ENCODE measurements at regions not wholly inside any gene's neighbourhood (a gene's known extent, or its start where the extent isn't known, plus 50 kb on each side); places are given as distances from the start of the nearest gene placed in this dataset.

DNA sequence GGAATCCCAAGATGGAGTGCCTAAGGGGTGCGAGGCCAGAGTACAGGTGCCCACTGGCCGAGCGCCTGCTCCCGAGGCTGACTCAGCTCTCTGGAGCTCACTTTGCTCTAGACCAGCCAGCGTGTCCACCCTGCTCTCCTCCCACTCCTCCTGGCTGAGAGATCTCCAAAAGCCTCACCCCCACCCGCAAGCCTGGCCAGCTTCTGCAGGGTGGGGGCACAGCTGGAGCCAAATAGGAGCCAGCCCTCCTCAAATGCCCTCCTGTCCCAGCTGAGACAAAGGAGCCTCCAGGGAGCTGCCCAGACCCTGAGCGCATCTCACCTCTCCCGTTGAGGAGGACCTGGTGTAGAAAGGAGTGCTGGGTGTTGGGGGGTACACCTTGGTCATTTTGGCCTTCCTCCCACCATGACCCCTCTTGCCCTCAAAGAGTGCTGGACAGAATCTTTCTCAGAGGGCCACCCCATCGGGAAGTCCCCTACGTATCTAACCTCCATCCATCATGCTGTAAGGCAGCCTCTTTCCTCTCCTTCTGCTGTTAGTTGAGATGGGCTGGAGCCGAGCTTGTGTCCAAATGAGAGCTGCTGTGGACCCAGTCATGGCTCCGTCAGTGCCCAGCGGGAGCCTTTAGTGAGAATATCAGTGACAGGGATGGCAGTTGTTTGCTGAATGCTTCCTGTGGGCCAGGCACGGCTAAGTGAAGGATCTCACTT lies 123.9 kb upstream of the VSTM2B start:
- no peak for TF ChIP-seq POLR2A (IDR thresholded peaks at IDR 0.05)
- TF ChIP-seq, protein P1, sequence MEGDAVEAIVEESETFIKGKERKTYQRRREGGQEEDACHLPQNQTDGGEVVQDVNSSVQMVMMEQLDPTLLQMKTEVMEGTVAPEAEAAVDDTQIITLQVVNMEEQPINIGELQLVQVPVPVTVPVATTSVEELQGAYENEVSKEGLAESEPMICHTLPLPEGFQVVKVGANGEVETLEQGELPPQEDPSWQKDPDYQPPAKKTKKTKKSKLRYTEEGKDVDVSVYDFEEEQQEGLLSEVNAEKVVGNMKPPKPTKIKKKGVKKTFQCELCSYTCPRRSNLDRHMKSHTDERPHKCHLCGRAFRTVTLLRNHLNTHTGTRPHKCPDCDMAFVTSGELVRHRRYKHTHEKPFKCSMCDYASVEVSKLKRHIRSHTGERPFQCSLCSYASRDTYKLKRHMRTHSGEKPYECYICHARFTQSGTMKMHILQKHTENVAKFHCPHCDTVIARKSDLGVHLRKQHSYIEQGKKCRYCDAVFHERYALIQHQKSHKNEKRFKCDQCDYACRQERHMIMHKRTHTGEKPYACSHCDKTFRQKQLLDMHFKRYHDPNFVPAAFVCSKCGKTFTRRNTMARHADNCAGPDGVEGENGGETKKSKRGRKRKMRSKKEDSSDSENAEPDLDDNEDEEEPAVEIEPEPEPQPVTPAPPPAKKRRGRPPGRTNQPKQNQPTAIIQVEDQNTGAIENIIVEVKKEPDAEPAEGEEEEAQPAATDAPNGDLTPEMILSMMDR (IDR thresholded peaks at IDR 0.05 in 4 of 5, conservative IDR thresholded peaks at IDR 0.05 in 1 of 5): no peak
- H3K36me3 ChIP-seq: no peaks in the 10 kb centered on the region
- H3K27me3 ChIP-seq: no peaks in the 10 kb centered on the region
- ATAC-seq (no peak), DNase-seq (no peak)
- H3K9me3 ChIP-seq: no peaks in the 10 kb centered on the region
- in situ Hi-C loops (cut with MboI; ENCODE audit: low sequenced_read_pairs in 4 of 4) (no loop called here), intact Hi-C loops (cut with DNase I; ENCODE audit: low total_unique reads) (no loop called here)
- H3K4me1 ChIP-seq: no peaks in the 10 kb centered on the region
- H3K27ac ChIP-seq: no peak overlapping the region
- no peak overlapping the region for H3K4me3 ChIP-seq

DNA sequence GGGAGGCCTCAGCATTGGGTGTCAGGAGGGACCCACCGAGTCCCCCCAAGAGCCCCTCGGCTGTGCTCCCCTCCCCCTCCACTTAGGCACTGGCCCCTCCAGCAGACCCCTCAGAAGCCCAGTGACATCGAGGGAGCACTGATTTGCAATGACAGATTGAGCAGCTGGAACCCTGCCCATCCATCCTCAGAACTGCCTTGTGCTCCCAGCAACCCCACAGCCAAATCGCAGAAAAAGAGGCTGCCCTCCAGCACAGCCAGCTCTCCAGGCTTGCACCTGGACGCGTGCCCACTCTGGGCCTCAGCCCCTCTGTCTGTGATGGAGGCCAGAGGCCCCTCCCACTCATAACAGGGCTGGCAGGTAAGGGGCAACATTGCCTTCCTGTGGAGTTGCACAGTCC lies 123.2 kb upstream of the VSTM2B start:
- DNase-seq: no peak
- no peak overlapping the region for H3K27ac ChIP-seq
- H3K9me3 ChIP-seq: no peaks in the 10 kb centered on the region
- no peaks in the 10 kb centered on the region for H3K36me3 ChIP-seq
- TF ChIP-seq, protein P1 (IDR thresholded peaks at IDR 0.05 in 4 of 5, conservative IDR thresholded peaks at IDR 0.05 in 1 of 5): no peak
- TF ChIP-seq POLR2A (IDR thresholded peaks at IDR 0.05): no peak
- ATAC-seq: no peak
- in situ Hi-C loops (cut with MboI; ENCODE audit: low sequenced_read_pairs in 4 of 4): no loop called here
- H3K4me1 ChIP-seq: no peaks in the 10 kb centered on the region
- H3K4me3 ChIP-seq: no peak overlapping the region
- peaks cover 0 to under 1% (median 0%) of the 10 kb centered on the region in 3 donors for H3K27me3 ChIP-seq
- intact Hi-C loops (cut with DNase I; ENCODE audit: low total_unique reads): no loop called here

DNA sequence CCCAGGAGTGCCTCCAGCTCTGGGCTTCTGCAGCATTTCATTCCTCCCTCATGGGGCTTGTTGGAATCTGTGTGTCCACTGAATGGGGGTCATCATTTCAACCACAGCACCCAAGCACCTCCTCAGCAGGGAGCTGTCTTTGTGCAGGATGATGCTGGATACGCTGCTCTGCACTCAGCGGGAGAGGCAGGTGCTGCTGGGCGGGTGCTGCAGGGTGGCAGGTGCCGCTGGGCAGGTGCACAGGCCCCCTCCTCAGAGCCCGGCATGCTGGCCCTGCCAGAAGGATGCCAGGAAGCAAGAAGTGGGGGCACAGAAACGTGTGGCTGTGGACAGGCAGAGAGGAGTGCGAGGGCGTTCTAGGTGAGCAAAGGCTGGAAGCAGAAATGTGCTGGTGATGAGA lies 121.8 kb upstream of the VSTM2B start:
- in situ Hi-C loops (cut with MboI; ENCODE audit: low sequenced_read_pairs in 4 of 4): no loop called here
- Histone ChIP-seq H3K36me3 (no peaks in the 10 kb centered on the region), H3K9me3 (no peaks in the 10 kb centered on the region), H3K27me3 (peaks cover 0 to 4% (median 2%) of the 10 kb centered on the region in 3 donors), H3K27ac (no peak overlapping the region), H3K4me1 (no peaks in the 10 kb centered on the region), H3K4me3 (no peak overlapping the region)
- intact Hi-C loops (cut with DNase I; ENCODE audit: low total_unique reads): no loop called here
- no peak for TF ChIP-seq POLR2A (IDR thresholded peaks at IDR 0.05)
- TF ChIP-seq, protein P1 (IDR thresholded peaks at IDR 0.05 in 4 of 5, conservative IDR thresholded peaks at IDR 0.05 in 1 of 5): no peak
- DNase-seq (no peak), ATAC-seq (no peak)

DNA sequence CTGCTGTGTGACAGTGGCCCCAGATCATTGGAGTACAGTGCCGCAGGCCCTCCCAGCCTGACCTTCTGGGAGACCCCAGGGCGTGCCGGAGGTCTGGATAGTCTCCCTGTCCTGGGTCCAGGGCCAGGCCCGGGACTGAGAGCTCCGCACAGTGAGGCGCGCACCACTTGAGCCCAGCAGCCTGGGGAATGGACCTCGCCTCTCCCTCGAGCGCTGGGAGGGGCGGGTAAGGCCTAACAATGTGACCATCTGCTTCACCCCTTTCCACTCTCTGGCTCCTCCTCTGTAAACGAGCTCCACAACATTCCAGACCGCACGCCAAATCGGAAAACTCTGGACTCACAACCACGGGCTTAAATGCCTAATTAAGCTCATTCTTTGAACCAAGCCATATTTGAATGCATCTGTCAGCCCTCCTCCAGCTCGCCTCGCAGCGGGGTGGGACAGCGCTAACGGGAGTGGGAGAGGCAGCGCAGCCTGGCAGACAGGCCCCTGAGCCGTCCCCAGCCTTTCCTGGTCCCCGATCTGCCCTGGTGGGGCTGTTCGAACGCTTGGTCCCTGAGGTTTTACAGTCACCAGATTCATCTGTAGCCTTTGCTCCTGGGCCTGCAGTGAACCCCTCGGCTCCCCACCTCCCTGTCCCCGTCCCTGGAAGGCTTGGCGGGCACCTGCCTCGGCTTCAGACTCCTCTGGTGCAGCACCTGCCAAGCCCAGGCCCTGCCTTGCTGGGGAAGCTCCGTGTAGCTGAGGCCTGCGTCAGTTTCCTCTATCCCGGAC lies 120.7 kb upstream of the VSTM2B start:
- H3K36me3 ChIP-seq: no peaks in the 10 kb centered on the region
- no peak overlapping the region for H3K4me3 ChIP-seq
- no peak overlapping the region for H3K27ac ChIP-seq
- DNase-seq: no peak
- in situ Hi-C loops (cut with MboI; ENCODE audit: low sequenced_read_pairs in 4 of 4) (no loop called here), intact Hi-C loops (cut with DNase I; ENCODE audit: low total_unique reads) (no loop called here)
- no peaks in the 10 kb centered on the region for H3K4me1 ChIP-seq
- TF ChIP-seq POLR2A (IDR thresholded peaks at IDR 0.05): no peak
- TF ChIP-seq, protein P1 (IDR thresholded peaks at IDR 0.05 in 4 of 5, conservative IDR thresholded peaks at IDR 0.05 in 1 of 5): no peak
- H3K27me3 ChIP-seq: peaks cover 0 to 4% (median 2%) of the 10 kb centered on the region in 3 donors
- no peak for ATAC-seq
- H3K9me3 ChIP-seq: no peaks in the 10 kb centered on the region

All from gastrocnemius medialis (tissue), 4 donors.